ENCODE measurements at regions not wholly inside any gene's neighbourhood (a gene's known extent, or its start where the extent isn't known, plus 50 kb on each side); places are given as distances from the start of the nearest gene placed in this dataset.

- peak; percentile 59 for DNase-seq
Observed at GRCh38 chr6:95364016-95364604, 213.2 kb upstream of the MANEA start.

DNA sequence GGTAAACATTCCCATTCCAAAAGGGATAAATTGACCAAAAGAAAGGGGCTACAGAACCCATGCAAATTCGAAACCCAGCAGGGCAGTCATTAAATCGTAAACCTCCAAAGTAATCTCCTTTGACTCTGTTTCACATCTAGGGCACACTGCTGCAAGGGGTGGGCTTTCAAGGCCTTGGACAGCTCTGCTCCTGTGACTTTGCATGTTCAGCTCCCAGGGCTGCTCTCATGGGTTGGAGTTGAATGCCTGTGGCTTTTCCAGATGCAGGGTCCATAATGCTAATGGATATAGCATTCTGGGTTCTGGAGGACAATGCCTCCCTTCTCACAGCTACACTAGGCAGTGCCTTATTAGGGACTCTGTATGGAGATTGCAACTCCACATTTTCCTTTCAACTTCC, 211.9 kb upstream of the MANEA start:
- DNase-seq, result no peak

GRCh38 chr6:95366414-95366813, 210.9 kb upstream of the MANEA start:
- DNase-seq, result no peak

- no peak for DNase-seq
Observed at GRCh38 chr6:95383878-95384277, 193.5 kb upstream of the MANEA start.

GRCh38 chr6:95384988-95385387, 192.3 kb upstream of the MANEA start:
- DNase-seq, result no peak

- no peak for DNase-seq
Observed at GRCh38 chr6:95387845-95388244, 189.5 kb upstream of the MANEA start.

GRCh38 chr6:95404777-95405176, 172.6 kb upstream of the MANEA start:
- DNase-seq, result no peak

DNA sequence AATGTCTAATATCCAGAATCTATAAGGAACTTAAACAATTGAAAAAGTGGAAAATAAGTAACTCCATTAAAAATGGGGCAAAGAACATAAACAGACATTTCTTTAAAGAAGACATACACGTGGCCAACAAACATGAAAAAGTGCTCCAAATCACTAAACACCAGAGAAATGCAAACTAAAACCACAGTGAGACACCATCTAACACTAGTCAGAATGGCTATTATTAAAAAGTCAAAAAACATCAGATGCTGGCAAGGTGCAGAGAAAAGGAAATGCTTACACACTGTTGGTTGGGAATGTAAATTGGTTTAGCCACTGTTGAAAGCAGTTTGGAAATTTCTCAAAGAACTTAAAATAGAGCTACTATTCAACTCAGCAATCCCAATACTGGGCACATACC, 169.2 kb upstream of the MANEA start:
- DNase-seq, result no peak

GRCh38 chr6:95410168-95410567, 167.2 kb upstream of the MANEA start:
- no peak for DNase-seq

GRCh38 chr6:95413789-95414188, 163.5 kb upstream of the MANEA start:
- DNase-seq, result no peak

DNA sequence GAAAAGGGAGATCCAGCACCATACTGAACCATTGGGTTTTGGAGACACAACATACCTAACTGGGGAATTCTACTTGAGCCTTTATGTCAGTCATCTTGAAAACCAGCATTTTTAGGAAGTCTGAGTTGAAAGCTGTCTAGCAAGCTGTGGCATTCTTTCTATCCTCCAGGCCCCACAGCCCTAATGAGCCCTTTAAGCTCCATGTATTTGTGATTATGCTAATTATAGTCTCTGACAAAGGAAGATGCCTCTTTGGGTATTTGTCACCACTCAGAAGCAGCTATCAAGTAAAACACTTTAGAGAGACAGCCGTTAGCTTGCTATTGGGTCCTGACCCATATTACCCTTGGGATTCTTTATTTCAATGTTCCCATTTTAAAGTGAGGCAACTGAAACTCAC, 159.5 kb upstream of the MANEA start:
- no peak for DNase-seq

DNA sequence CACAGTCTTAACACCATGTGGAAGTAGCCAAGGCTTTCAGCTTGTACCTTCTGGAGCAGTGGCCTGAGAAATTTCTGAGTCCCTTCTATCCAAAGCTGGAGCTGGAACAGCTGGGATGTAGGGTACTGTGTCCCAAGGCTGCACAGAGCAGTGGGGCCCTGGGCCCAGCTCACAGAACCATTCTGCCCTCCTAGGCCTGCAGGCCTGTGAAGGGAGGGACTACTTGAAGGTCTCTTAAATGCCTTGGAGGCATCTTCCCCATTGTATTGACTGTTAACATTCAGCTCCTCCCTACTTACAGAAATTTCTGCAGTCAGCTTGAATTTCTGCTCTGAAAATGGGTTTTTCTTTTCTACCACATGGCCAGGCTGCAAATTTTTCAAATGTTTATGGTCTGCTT, 156.5 kb upstream of the MANEA start:
- no peak for DNase-seq

DNA sequence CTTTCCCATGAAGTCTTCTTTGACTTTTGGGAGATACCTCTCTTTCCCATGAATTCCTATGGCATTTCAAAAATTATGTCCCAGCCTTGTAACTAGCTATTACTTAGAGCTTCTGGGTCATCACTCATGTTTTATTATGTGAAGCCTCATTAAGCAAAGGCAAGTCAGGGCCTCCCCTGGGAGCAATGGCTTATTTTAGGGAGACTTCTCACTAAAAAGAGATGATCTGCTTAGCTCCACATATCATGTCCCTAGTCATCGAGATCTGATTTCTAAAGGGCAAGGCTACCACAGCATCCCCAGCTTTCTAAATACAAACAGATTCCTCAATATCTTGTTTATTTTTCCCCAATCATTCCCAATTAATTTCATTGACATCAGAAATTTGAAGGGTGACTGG, 154.0 kb upstream of the MANEA start:
- DNase-seq, result no peak

GRCh38 chr6:95431637-95432228, 145.6 kb upstream of the MANEA start:
- no peak for DNase-seq

GRCh38 chr6:95439741-95440140, 137.6 kb upstream of the MANEA start:
- no peak for DNase-seq

DNA sequence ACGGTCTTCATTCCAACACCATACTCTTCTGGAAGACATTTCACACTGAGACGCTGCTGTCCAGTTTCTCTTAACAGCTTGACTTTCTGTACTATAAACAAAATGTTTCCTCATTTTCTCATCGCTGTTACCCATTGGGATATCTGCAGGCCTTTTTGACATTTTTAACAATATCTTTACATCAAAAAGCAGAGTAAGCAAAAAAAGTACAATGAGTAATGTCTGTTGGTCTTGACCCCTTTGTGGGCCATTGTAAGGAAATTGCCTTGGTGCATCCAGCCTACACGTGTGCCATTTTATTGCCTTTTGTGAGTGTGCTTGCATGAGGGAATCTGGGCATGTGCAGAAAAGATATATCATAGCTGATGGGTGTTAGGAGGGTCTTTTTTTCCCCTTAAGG, 129.1 kb upstream of the MANEA start:
- no peak for DNase-seq

- DNase-seq, result no peak
Observed at GRCh38 chr6:95469511-95469910, 107.8 kb upstream of the MANEA start.

DNA sequence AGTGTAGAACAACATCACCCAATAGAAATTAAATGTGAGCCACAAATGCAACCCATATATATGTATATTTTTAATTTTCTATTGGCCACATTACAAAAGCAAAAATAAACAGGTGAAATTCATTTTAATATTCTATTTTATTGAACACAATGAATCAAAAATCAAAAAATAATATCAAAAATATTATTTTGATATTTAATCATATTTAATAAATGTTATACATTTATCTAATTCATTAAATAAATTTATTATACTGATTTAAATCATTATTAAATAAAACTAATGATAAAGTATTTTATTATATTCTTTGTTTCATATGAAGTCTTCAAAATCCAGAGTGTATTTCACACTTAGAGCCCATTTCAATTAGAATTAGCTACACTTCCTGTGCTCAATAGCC, 98.4 kb upstream of the MANEA start:
- no peak for DNase-seq

DNA sequence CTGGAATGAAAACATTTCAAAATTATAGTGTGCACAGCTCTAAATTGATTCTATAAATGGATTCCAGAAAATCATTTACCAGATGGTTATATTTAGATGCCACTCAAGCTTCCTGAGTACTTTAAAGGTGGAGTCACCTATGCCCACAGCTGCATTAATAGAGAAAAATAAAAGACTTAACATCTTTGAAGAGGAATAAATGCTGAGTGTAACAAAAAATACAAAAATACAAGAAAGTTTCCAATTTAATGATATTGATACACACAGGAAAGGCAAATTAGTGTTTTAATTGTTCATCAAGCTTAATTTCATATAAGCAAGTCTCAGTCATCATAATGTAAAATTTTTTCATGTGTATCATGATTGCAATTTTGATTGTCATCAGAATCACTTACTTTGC, 89.5 kb upstream of the MANEA start:
- DNase-seq, result no peak

DNA sequence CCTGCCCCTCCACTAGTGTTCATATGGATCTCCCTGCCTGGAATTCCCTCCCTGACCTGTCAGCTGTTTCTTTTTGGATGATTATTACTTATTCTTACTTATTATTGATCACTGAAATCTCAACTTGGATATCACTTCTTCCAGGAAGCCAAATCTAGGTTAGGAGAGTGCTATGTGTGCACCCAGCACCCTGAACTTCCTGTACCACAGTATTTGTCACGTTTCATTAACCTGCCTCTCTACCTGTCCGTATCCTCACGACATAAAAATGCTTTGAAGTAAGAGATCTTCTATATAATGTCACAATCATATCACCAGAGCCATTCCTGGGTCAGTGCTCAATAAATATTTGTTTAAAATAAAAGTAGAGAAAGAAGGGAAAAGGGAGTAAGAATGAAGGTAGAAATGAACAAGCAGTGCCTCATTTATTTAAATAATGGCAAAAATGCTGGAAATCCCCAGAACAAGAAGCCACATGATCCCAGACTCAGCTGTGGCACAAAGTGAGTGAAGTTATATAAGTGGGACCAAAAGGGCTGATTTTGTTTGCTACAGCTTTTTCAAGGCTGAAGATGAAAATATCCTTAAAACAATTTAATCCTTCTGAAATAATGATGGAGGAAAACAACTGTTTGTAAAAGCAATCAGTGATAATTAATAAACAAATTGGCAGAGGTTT, 88.0 kb upstream of the MANEA start:
- no peak for DNase-seq

GRCh38 chr6:95496769-95497426, 80.4 kb upstream of the MANEA start:
- no peak for DNase-seq

- DNase-seq, result no peak
Observed at GRCh38 chr6:95501032-95501904, 76.1 kb upstream of the MANEA start.

DNA sequence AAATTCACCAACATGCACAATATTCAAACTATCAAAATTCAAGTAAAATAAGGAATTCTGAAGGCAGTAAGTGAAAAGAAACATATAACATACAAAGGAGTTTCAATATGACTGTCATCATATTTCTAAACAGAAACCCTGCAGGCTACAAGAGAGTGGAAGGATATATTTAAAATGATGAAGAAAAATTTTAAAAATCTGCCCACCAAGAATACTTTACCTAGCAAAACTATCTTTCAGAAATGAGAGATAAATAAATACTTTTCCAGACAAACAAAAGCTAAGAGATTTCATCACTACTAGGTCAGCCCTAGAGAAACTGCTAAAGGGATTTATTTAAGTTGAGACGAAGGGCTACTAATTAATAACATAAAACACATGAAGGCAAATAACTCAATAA, 73.8 kb upstream of the MANEA start:
- no peak for DNase-seq
